Erythroblast (primary cell): ENCODE measurements at regions not wholly inside any gene's neighbourhood (a gene's known extent, or its start where the extent isn't known, plus 50 kb on each side); places are given as distances from the start of the nearest gene placed in this dataset.

Experiments used
- GATA1 ChIP-seq: IDR thresholded peaks from 2 replicates; pipeline ENCODE4 v1.6.1; 2011; ENCODE audit warnings: low read depth, mild to moderate bottlenecking, control low read depth, low read length, moderate library complexity
- POLR2A ChIP-seq: IDR thresholded peaks from 2 replicates; pipeline ENCODE4 v1.6.1; 2011; ENCODE audit warnings: mild to moderate bottlenecking, low read length

DNA sequence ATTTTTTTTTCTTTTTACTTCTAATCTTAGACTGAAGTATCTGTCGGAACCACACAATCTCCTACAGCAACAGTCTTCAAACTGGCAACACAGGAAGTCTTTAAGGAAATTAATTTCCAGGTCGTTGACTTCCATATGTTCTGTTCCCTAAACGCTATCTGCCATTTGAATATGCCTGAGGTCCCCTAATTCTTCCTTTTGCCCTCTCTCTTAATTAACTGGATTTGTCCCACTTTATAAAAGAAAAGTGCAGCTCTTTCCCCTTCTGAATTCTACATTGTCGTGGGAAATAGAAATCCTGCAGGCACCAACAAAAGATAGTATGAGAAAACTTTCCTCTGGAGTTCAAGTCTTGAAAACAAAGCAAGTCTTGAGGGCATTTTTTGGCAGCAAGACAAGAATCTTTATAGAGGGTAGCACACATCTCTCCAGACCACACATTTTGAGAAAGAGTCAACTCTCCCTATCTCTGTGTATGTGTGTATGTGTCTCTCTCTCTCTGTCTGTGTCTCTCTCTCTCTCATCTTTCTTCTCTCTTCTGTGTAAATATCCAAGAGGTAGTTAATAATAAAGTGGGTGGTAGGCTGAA, 879.8 kb downstream of the SOCS6 start:
- TF ChIP-seq POLR2A (no peak), GATA1 (no peak)
